SK-N-SH treated with all-trans-retinoic acid at 6 μM for 48 hours (cell line): ENCODE measurements at regions not wholly inside any gene's neighbourhood (a gene's known extent, or its start where the extent isn't known, plus 50 kb on each side); places are given as distances from the start of the nearest gene placed in this dataset.

Source experiments
- ARNTL ChIP-seq: fragments of 450-650 bp; formaldehyde crosslinking; IDR thresholded peaks from 2 replicates; pipeline ENCODE4 v1.5.0; 2020; ENCODE audit warnings: low read depth, mild to moderate bottlenecking, moderate library complexity, borderline replicate concordance
- CSDC2 ChIP-seq: fragments of 250-450 bp; sonication (Bioruptor Pico); IDR thresholded peaks from 2 replicates; pipeline ENCODE4 v1.5.0; 2020; ENCODE audit warnings: mild to moderate bottlenecking, moderate library complexity
- GLIS3 ChIP-seq: fragments of 250-450 bp; sonication (Bioruptor Pico); IDR thresholded peaks from 2 replicates; pipeline ENCODE4 v1.5.0; 2020; ENCODE audit warnings: mild to moderate bottlenecking, moderate library complexity
- ISL1 ChIP-seq: fragments of 250-450 bp; sonication (Bioruptor Pico); IDR thresholded peaks from 2 replicates; pipeline ENCODE4 v2.1.2; 2022; ENCODE audit warnings: mild to moderate bottlenecking, moderate library complexity
- PATZ1 ChIP-seq: fragments of 250-450 bp; sonication (Bioruptor Pico); IDR thresholded peaks from 2 replicates; pipeline ENCODE4 v1.8.0; 2020; ENCODE audit warnings: mild to moderate bottlenecking, moderate library complexity, borderline replicate concordance
- TCF4 ChIP-seq: fragments of 250-450 bp; sonication (Bioruptor Pico); IDR thresholded peaks from 2 replicates; pipeline ENCODE4 v1.8.0; 2021; ENCODE audit warnings: mild to moderate bottlenecking, moderate library complexity, borderline replicate concordance
- TOX ChIP-seq: fragments of 250-450 bp; sonication (Bioruptor Pico); IDR thresholded peaks from 2 replicates; pipeline ENCODE4 v1.8.0; 2021; ENCODE audit warnings: mild to moderate bottlenecking, moderate library complexity, borderline replicate concordance
- ZFP3 ChIP-seq: fragments of 250-450 bp; sonication (Bioruptor Pico); IDR thresholded peaks from 2 replicates; pipeline ENCODE4 v1.5.0; 2020; ENCODE audit warnings: mild to moderate bottlenecking, moderate library complexity
- ZFP30 ChIP-seq: fragments of 450-650 bp; formaldehyde crosslinking; IDR thresholded peaks from 2 replicates; pipeline ENCODE4 v1.5.0; 2022; ENCODE audit warnings: mild to moderate bottlenecking, moderate library complexity
- ZNF70 ChIP-seq: fragments of 450-650 bp; formaldehyde crosslinking; IDR thresholded peaks from 2 replicates; pipeline ENCODE4 v1.5.0; 2020; ENCODE audit warnings: mild to moderate bottlenecking, moderate library complexity

DNA sequence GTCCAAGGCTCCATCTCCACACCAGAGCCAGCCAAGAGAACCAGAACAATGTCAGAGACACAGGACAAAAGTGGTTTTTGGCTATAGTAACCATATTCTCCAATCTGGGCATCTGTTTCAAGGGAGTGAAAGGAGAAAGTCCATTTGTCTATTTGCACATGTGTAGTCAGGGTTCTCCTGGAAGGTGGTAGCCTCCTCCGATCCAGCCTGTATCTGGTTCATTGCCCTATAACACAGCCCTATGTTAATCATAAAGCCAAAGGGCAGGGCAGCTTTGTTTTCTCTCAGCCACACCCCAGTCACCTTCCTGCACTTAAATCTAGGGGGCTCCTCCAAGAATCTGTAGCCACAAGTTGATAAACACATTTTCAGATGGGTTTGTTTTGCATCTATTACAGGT lies 128.1 kb upstream of the ADPGK start:
- TF ChIP-seq GLIS3 (CRISPR knock-in tag) = no peak
- TF ChIP-seq ZFP3 = no peak
- no peak for TF ChIP-seq TOX (CRISPR knock-in tag)
- TF ChIP-seq ARNTL = no peak
- TF ChIP-seq ZNF70 (CRISPR knock-in tag) = no peak
- no peak for TF ChIP-seq ZFP30 (CRISPR knock-in tag)
- TF ChIP-seq TCF4 (CRISPR knock-in tag) = no peak
- TF ChIP-seq CSDC2 (CRISPR knock-in tag) = no peak
- TF ChIP-seq ISL1 (CRISPR knock-in tag) = no peak
- no peak for TF ChIP-seq PATZ1 (CRISPR knock-in tag)
